ENCODE measurements at regions not wholly inside any gene's neighbourhood (a gene's known extent, or its start where the extent isn't known, plus 50 kb on each side); places are given as distances from the start of the nearest gene placed in this dataset.

DNA sequence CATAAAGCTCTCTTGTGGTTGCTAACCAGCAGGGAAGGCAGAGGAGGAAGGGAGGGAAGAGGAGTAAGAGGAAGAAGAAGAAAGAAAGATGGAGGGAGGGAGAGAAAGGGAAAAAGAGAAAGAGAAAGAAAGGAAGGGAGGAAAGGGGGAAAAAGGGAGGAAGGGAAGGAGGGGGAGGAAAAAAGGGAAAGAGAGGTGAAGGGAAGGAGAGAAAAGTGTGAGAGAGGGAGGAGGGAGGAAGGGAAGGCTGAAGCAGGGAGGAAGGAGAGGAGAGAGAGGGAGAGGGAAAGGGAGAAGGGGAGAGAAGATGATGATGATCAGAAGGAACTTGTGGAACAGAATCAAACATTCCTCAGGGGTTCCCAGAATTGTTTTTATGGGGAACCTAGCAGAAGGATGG is 57.5 kb upstream of the TOX2 start (continued):
- TF ChIP-seq, protein P1, sequence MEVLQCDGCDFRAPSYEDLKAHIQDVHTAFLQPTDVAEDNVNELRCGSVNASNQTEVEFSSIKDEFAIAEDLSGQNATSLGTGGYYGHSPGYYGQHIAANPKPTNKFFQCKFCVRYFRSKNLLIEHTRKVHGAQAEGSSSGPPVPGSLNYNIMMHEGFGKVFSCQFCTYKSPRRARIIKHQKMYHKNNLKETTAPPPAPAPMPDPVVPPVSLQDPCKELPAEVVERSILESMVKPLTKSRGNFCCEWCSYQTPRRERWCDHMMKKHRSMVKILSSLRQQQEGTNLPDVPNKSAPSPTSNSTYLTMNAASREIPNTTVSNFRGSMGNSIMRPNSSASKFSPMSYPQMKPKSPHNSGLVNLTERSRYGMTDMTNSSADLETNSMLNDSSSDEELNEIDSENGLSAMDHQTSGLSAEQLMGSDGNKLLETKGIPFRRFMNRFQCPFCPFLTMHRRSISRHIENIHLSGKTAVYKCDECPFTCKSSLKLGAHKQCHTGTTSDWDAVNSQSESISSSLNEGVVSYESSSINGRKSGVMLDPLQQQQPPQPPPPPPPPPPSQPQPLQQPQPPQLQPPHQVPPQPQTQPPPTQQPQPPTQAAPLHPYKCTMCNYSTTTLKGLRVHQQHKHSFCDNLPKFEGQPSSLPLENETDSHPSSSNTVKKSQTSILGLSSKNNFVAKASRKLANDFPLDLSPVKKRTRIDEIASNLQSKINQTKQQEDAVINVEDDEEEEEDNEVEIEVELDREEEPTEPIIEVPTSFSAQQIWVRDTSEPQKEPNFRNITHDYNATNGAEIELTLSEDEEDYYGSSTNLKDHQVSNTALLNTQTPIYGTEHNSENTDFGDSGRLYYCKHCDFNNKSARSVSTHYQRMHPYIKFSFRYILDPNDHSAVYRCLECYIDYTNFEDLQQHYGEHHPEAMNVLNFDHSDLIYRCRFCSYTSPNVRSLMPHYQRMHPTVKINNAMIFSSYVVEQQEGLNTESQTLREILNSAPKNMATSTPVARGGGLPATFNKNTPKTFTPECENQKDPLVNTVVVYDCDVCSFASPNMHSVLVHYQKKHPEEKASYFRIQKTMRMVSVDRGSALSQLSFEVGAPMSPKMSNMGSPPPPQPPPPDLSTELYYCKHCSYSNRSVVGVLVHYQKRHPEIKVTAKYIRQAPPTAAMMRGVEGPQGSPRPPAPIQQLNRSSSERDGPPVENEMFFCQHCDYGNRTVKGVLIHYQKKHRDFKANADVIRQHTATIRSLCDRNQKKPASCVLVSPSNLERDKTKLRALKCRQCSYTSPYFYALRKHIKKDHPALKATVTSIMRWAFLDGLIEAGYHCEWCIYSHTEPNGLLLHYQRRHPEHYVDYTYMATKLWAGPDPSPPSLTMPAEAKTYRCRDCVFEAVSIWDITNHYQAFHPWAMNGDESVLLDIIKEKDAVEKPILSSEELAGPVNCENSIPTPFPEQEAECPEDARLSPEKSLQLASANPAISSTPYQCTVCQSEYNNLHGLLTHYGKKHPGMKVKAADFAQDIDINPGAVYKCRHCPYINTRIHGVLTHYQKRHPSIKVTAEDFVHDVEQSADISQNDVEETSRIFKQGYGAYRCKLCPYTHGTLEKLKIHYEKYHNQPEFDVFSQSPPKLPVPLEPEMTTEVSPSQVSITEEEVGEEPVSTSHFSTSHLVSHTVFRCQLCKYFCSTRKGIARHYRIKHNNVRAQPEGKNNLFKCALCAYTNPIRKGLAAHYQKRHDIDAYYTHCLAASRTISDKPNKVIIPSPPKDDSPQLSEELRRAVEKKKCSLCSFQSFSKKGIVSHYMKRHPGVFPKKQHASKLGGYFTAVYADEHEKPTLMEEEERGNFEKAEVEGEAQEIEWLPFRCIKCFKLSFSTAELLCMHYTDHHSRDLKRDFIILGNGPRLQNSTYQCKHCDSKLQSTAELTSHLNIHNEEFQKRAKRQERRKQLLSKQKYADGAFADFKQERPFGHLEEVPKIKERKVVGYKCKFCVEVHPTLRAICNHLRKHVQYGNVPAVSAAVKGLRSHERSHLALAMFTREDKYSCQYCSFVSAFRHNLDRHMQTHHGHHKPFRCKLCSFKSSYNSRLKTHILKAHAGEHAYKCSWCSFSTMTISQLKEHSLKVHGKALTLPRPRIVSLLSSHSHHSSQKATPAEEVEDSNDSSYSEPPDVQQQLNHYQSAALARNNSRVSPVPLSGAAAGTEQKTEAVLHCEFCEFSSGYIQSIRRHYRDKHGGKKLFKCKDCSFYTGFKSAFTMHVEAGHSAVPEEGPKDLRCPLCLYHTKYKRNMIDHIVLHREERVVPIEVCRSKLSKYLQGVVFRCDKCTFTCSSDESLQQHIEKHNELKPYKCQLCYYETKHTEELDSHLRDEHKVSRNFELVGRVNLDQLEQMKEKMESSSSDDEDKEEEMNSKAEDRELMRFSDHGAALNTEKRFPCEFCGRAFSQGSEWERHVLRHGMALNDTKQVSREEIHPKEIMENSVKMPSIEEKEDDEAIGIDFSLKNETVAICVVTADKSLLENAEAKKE (CRISPR knock-in tag; IDR thresholded peaks at IDR 0.05): no peak
- TF ChIP-seq, protein P2, sequence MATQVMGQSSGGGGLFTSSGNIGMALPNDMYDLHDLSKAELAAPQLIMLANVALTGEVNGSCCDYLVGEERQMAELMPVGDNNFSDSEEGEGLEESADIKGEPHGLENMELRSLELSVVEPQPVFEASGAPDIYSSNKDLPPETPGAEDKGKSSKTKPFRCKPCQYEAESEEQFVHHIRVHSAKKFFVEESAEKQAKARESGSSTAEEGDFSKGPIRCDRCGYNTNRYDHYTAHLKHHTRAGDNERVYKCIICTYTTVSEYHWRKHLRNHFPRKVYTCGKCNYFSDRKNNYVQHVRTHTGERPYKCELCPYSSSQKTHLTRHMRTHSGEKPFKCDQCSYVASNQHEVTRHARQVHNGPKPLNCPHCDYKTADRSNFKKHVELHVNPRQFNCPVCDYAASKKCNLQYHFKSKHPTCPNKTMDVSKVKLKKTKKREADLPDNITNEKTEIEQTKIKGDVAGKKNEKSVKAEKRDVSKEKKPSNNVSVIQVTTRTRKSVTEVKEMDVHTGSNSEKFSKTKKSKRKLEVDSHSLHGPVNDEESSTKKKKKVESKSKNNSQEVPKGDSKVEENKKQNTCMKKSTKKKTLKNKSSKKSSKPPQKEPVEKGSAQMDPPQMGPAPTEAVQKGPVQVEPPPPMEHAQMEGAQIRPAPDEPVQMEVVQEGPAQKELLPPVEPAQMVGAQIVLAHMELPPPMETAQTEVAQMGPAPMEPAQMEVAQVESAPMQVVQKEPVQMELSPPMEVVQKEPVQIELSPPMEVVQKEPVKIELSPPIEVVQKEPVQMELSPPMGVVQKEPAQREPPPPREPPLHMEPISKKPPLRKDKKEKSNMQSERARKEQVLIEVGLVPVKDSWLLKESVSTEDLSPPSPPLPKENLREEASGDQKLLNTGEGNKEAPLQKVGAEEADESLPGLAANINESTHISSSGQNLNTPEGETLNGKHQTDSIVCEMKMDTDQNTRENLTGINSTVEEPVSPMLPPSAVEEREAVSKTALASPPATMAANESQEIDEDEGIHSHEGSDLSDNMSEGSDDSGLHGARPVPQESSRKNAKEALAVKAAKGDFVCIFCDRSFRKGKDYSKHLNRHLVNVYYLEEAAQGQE (IDR thresholded peaks at IDR 0.05; ENCODE audit: unreplicated experiment): no peak
- TF ChIP-seq ZNF114 (CRISPR knock-in tag; IDR thresholded peaks at IDR 0.05): no peak

DNA sequence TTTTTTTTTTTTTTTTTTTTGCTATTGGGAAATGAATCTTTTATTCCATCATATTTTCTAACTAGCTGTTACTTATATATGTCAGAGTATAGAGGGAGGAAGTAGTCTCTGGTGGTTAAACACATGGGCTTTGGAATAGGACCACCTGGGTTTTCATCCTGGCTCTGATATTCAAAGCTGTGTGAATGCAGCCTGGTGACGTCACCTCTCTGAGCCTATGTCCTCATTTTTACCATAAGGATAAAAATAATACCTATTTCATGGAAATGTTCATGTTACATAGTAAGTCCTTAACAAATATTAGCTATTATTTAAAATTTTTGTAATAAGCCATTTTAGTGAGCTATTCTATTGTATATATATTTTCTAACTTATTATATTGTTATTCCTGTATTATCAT is 58.8 kb upstream of the TOX2 start:
- Histone ChIP-seq H2AFZ (no peak overlapping the region), H3K79me2 (replicated peaks; ENCODE audit: insufficient read depth) (no peaks in the 10 kb centered on the region), H3F3A (replicated peaks; ENCODE audit: low read depth) (no peaks in the 10 kb centered on the region), H3K4me2 (no peak overlapping the region), H3K4me3 (no peak overlapping the region), H4K20me1 (replicated peaks; ENCODE audit: insufficient read depth) (no peaks in the 10 kb centered on the region), H3K27ac (ENCODE audit: low read depth) (no peak overlapping the region), H3K9me2 (ENCODE audit: insufficient read depth) (no peaks in the 10 kb centered on the region), H3K4me1 (ENCODE audit: insufficient read depth) (no peaks in the 10 kb centered on the region), H3K36me3 (ENCODE audit: insufficient read depth) (no peaks in the 10 kb centered on the region), H3K27me3 (ENCODE audit: insufficient read depth) (no peaks in the 10 kb centered on the region)
- H3K4me1 Mint-ChIP-seq: no peaks in the 10 kb centered on the region
- no peak overlapping the region for H3K4me3 Mint-ChIP-seq
- no peaks in the 10 kb centered on the region for H3K9me3 Mint-ChIP-seq
- no peak for DNase-seq (ENCODE audit: low spot score)
- TF ChIP-seq ZNF114 (CRISPR knock-in tag; IDR thresholded peaks at IDR 0.05): no peak
- TF ChIP-seq POLR2AphosphoS5 (IDR thresholded peaks at IDR 0.05; ENCODE audit: low read depth): no peak
- TF ChIP-seq, protein P3, sequence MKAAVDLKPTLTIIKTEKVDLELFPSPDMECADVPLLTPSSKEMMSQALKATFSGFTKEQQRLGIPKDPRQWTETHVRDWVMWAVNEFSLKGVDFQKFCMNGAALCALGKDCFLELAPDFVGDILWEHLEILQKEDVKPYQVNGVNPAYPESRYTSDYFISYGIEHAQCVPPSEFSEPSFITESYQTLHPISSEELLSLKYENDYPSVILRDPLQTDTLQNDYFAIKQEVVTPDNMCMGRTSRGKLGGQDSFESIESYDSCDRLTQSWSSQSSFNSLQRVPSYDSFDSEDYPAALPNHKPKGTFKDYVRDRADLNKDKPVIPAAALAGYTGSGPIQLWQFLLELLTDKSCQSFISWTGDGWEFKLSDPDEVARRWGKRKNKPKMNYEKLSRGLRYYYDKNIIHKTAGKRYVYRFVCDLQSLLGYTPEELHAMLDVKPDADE (IDR thresholded peaks at IDR 0.05): no peak
- no peak for TF ChIP-seq CREB1 (CRISPR knock-in tag; IDR thresholded peaks at IDR 0.05; ENCODE audit: low read depth)
- TF ChIP-seq JUNB (IDR thresholded peaks at IDR 0.05; ENCODE audit: unreplicated experiment): no peak
- TF ChIP-seq, protein P4, sequence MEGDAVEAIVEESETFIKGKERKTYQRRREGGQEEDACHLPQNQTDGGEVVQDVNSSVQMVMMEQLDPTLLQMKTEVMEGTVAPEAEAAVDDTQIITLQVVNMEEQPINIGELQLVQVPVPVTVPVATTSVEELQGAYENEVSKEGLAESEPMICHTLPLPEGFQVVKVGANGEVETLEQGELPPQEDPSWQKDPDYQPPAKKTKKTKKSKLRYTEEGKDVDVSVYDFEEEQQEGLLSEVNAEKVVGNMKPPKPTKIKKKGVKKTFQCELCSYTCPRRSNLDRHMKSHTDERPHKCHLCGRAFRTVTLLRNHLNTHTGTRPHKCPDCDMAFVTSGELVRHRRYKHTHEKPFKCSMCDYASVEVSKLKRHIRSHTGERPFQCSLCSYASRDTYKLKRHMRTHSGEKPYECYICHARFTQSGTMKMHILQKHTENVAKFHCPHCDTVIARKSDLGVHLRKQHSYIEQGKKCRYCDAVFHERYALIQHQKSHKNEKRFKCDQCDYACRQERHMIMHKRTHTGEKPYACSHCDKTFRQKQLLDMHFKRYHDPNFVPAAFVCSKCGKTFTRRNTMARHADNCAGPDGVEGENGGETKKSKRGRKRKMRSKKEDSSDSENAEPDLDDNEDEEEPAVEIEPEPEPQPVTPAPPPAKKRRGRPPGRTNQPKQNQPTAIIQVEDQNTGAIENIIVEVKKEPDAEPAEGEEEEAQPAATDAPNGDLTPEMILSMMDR (conservative IDR thresholded peaks at IDR 0.05; ENCODE audit: low read depth in 2 of 2): no peak
- H3K36me3 Mint-ChIP-seq (ENCODE audit: low read depth): no peaks in the 10 kb centered on the region
- peaks cover 4% of the 10 kb centered on the region for H3K27me3 Mint-ChIP-seq (ENCODE audit: insufficient read depth, low read depth, poor library complexity)
- no peak for ATAC-seq
- H3K27ac Mint-ChIP-seq: no peak overlapping the region
